ENCODE measurements at regions not wholly inside any gene's neighbourhood (a gene's known extent, or its start where the extent isn't known, plus 50 kb on each side); places are given as distances from the start of the nearest gene placed in this dataset.

DNA sequence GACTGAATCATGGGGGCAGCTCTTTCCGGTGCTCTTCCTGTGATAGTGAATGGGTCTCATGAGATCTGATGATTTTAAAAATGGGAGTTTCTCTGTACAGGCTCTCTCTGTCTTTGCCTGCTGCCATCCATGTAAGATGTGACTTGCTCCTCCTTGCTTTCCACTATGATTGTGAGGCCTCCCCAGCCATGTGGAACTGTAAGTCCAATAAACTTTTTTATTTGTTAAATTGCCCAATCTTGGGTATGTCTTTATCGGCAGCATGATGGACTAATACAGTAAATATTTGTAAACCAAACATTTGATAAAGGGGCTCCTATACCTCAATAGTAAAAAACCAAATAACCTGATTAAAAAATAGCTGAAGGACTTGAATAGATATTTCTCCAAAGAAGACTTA lies 77.3 kb downstream of the INSIG2 start:
- TF ChIP-seq, protein P1, sequence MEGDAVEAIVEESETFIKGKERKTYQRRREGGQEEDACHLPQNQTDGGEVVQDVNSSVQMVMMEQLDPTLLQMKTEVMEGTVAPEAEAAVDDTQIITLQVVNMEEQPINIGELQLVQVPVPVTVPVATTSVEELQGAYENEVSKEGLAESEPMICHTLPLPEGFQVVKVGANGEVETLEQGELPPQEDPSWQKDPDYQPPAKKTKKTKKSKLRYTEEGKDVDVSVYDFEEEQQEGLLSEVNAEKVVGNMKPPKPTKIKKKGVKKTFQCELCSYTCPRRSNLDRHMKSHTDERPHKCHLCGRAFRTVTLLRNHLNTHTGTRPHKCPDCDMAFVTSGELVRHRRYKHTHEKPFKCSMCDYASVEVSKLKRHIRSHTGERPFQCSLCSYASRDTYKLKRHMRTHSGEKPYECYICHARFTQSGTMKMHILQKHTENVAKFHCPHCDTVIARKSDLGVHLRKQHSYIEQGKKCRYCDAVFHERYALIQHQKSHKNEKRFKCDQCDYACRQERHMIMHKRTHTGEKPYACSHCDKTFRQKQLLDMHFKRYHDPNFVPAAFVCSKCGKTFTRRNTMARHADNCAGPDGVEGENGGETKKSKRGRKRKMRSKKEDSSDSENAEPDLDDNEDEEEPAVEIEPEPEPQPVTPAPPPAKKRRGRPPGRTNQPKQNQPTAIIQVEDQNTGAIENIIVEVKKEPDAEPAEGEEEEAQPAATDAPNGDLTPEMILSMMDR (IDR thresholded peaks at IDR 0.05; ENCODE audit: low read depth, low read length) = no peak
- no peak for TF ChIP-seq POLR2A (IDR thresholded peaks at IDR 0.05; ENCODE audit: extremely low read depth, insufficient read length)
